Erythroblast (primary cell): ENCODE measurements at regions not wholly inside any gene's neighbourhood (a gene's known extent, or its start where the extent isn't known, plus 50 kb on each side); places are given as distances from the start of the nearest gene placed in this dataset.

Experiments used
- GATA1 ChIP-seq: IDR thresholded peaks from 2 replicates; pipeline ENCODE4 v1.6.1; 2011; ENCODE audit warnings: low read depth, mild to moderate bottlenecking, control low read depth, low read length, moderate library complexity
- POLR2A ChIP-seq: IDR thresholded peaks from 2 replicates; pipeline ENCODE4 v1.6.1; 2011; ENCODE audit warnings: mild to moderate bottlenecking, low read length

DNA sequence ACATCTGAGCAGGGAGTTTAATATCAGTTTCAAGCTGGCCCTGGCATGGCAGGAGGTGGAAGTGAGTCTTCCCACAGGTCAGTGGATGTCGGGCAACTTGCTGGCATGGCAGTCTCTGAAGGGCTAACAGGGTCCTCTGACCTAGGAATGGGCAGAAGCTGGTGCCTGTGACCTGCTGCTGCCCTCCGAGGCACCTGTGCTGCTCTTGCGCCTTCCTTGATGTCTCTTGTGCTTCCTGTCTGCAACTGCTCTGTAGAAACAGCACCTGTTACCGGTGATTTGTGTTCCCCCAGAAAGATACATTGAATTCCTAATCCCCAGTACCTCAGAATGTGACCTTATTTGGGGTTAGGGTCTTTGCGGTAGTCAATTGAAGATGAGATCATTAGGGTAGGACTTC lies 86.5 kb upstream of the SLC22A11 start:
- TF ChIP-seq POLR2A (no peak), GATA1 (no peak)
